ENCODE measurements at regions not wholly inside any gene's neighbourhood (a gene's known extent, or its start where the extent isn't known, plus 50 kb on each side); places are given as distances from the start of the nearest gene placed in this dataset.

DNA sequence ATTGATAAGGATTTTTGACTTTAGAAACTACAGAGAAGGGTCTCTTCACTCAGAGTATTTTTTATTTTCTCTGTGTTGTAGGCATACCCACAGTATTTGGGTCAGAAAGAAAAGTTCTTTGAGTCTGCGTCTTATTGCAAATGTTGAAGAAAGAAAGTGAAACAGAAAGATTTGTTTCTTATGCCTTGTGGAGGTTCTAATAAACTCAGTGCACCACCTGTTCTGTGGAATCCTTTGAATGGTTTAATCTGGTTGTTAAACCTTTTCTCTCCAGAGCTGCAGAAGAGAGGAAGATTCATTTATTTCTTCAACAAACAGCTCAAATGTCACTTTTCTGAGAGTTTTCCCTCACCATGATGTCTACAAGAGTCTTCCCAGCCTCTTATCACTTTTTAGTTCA, 146.6 kb upstream of the PLEKHG7 start:
- intact Hi-C loops (cut with micrococcal nuclease; ENCODE audit: unreplicated experiment): no loop called here
- TF ChIP-seq, protein P1, sequence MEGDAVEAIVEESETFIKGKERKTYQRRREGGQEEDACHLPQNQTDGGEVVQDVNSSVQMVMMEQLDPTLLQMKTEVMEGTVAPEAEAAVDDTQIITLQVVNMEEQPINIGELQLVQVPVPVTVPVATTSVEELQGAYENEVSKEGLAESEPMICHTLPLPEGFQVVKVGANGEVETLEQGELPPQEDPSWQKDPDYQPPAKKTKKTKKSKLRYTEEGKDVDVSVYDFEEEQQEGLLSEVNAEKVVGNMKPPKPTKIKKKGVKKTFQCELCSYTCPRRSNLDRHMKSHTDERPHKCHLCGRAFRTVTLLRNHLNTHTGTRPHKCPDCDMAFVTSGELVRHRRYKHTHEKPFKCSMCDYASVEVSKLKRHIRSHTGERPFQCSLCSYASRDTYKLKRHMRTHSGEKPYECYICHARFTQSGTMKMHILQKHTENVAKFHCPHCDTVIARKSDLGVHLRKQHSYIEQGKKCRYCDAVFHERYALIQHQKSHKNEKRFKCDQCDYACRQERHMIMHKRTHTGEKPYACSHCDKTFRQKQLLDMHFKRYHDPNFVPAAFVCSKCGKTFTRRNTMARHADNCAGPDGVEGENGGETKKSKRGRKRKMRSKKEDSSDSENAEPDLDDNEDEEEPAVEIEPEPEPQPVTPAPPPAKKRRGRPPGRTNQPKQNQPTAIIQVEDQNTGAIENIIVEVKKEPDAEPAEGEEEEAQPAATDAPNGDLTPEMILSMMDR (IDR thresholded peaks at IDR 0.05; ENCODE audit: insufficient read depth in 1 of 2, low read depth in 1 of 2, low read length in 1 of 2, severe bottlenecking in 1 of 2, unreplicated experiment in 1 of 2): no peak

GRCh38 chr12:92554158-92555073, 148.4 kb upstream of the PLEKHG7 start:
- no peak overlapping the region for H3K4me3 ChIP-seq (ENCODE audit: low read depth, low read length)
- H3K27me3 Mint-ChIP-seq (ENCODE audit: insufficient read depth, unreplicated experiment): no peaks in the 10 kb centered on the region
- H3K4me3 Mint-ChIP-seq (ENCODE audit: unreplicated experiment): no peak overlapping the region
- TF ChIP-seq, protein P1 (IDR thresholded peaks at IDR 0.05; ENCODE audit: insufficient read depth in 1 of 2, low read depth in 1 of 2, low read length in 1 of 2, severe bottlenecking in 1 of 2, unreplicated experiment in 1 of 2): no peak
- peaks cover 19% of the 10 kb centered on the region for H3K4me1 Mint-ChIP-seq (ENCODE audit: low read depth, unreplicated experiment)
- DNase-seq: no peak
- H3K27ac Mint-ChIP-seq (ENCODE audit: unreplicated experiment): no peak overlapping the region
- peaks cover 33% of the 10 kb centered on the region for H3K4me1 ChIP-seq
- H3K9me3 Mint-ChIP-seq (ENCODE audit: unreplicated experiment): peaks cover 7% of the 10 kb centered on the region
- no peaks in the 10 kb centered on the region for H3K36me3 Mint-ChIP-seq (ENCODE audit: insufficient read depth, unreplicated experiment)
- intact Hi-C loops (cut with micrococcal nuclease; ENCODE audit: unreplicated experiment): no loop called here
- ChIA-PET CTCF (no interaction called here), POLR2A (no interaction called here)
- H3K9me3 ChIP-seq: no peaks in the 10 kb centered on the region
- no TSS peak for BruUV-seq (replicated peaks)
- H3K27me3 ChIP-seq (replicated peaks; ENCODE audit: control insufficient read depth, insufficient read depth, low read length): no peaks in the 10 kb centered on the region
- H3K36me3 ChIP-seq (ENCODE audit: control insufficient read depth, insufficient read depth, low read length): no peaks in the 10 kb centered on the region

More for the DNA sequence above, 146.6 kb upstream of the PLEKHG7 start:
- no TSS peak for BruUV-seq (replicated peaks)
- H3K27ac Mint-ChIP-seq (ENCODE audit: unreplicated experiment): no peak overlapping the region
- H3K4me3 Mint-ChIP-seq (ENCODE audit: unreplicated experiment): no peak overlapping the region
- H3K27me3 Mint-ChIP-seq (ENCODE audit: insufficient read depth, unreplicated experiment): no peaks in the 10 kb centered on the region
- Histone ChIP-seq H3K9me3 (no peaks in the 10 kb centered on the region), H3K4me3 (ENCODE audit: low read depth, low read length) (no peak overlapping the region), H3K27me3 (replicated peaks; ENCODE audit: control insufficient read depth, insufficient read depth, low read length) (no peaks in the 10 kb centered on the region), H3K36me3 (ENCODE audit: control insufficient read depth, insufficient read depth, low read length) (no peaks in the 10 kb centered on the region), H3K4me1 (peaks cover 33% of the 10 kb centered on the region)
- no peaks in the 10 kb centered on the region for H3K36me3 Mint-ChIP-seq (ENCODE audit: insufficient read depth, unreplicated experiment)
- no peak for DNase-seq
- CTCF ChIA-PET: no interaction called here
- H3K4me1 Mint-ChIP-seq (ENCODE audit: low read depth, unreplicated experiment): peaks cover 19% of the 10 kb centered on the region
- POLR2A ChIA-PET: no interaction called here
- peaks cover 7% of the 10 kb centered on the region for H3K9me3 Mint-ChIP-seq (ENCODE audit: unreplicated experiment)

DNA sequence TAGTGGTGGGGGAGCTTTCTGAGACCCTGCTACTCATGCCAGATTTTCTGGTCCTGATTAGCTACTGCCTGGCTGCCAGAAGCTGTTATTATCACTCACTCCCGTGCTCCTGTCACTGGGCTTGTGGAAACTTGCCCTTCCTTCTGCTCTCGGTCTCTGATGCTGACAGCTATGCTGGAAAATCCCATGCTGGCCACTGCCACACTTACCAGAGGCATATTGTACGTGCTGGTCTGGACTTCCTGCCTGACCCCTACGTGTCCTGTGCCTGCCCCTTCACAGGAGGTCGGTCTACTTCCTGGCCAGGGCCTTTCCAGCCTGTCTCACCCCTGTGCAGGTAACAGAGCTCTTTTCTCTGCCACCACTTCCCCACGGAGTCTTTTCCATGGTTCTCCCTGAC, 149.4 kb upstream of the PLEKHG7 start:
- Histone ChIP-seq H3K9me3 (no peaks in the 10 kb centered on the region), H3K4me1 (peaks cover 25% of the 10 kb centered on the region), H3K27me3 (replicated peaks; ENCODE audit: control insufficient read depth, insufficient read depth, low read length) (no peaks in the 10 kb centered on the region), H3K36me3 (ENCODE audit: control insufficient read depth, insufficient read depth, low read length) (no peaks in the 10 kb centered on the region), H3K4me3 (ENCODE audit: low read depth, low read length) (no peak overlapping the region)
- no peak overlapping the region for H3K4me3 Mint-ChIP-seq (ENCODE audit: unreplicated experiment)
- ChIA-PET CTCF (no interaction called here), POLR2A (no interaction called here)
- no peaks in the 10 kb centered on the region for H3K36me3 Mint-ChIP-seq (ENCODE audit: insufficient read depth, unreplicated experiment)
- BruUV-seq (replicated peaks): no TSS peak
- DNase-seq: peak in 1 of 2 experiments; percentile 54
- no peaks in the 10 kb centered on the region for H3K27me3 Mint-ChIP-seq (ENCODE audit: insufficient read depth, unreplicated experiment)
- peaks cover 7% of the 10 kb centered on the region for H3K9me3 Mint-ChIP-seq (ENCODE audit: unreplicated experiment)
- intact Hi-C loops (cut with micrococcal nuclease; ENCODE audit: unreplicated experiment): no loop called here
- no peak overlapping the region for H3K27ac Mint-ChIP-seq (ENCODE audit: unreplicated experiment)
- TF ChIP-seq, protein P1 (IDR thresholded peaks at IDR 0.05; ENCODE audit: insufficient read depth in 1 of 2, low read depth in 1 of 2, low read length in 1 of 2, severe bottlenecking in 1 of 2, unreplicated experiment in 1 of 2): no peak
- H3K4me1 Mint-ChIP-seq (ENCODE audit: low read depth, unreplicated experiment): peaks cover 10% of the 10 kb centered on the region

Data from Caco-2 (cell line).